ENCODE measurements at regions not wholly inside any gene's neighbourhood (a gene's known extent, or its start where the extent isn't known, plus 50 kb on each side); places are given as distances from the start of the nearest gene placed in this dataset.

GRCh38 chr5:2660315-2660714 is 91.2 kb downstream of the IRX2 start:
- DNase-seq (no peak), ATAC-seq (no peak)
- intact Hi-C loops (cut with micrococcal nuclease): no loop called here

GRCh38 chr5:2658881-2659470 is 92.5 kb downstream of the IRX2 start:
- intact Hi-C loops (cut with micrococcal nuclease): no loop called here
- DNase-seq (no peak), ATAC-seq (no peak)

GRCh38 chr5:2658447-2658846 is 93.0 kb downstream of the IRX2 start:
- no peak for DNase-seq
- intact Hi-C loops (cut with micrococcal nuclease): no loop called here
- ATAC-seq: no peak

DNA sequence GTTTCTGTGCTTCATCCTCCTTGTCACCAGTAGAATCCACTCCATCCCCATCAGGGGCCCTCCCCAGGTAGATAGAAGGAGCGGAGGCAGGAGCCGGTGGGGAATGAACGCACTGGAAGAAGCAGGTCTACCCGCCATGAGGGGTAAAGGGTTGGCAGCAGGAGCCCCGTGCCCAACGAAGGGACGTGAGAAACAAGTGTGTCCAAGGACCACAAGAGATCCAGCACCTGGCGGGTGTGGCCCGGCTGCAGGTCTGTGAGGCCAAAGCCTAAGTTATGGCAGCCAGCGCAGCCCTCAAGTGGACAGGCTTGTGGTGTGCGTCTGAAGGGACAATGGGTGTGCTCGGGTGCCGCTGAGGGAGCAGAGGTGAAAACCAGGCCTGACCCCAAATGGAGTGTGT is 94.3 kb downstream of the IRX2 start:
- intact Hi-C loops (cut with micrococcal nuclease): no loop called here
- DNase-seq (no peak), ATAC-seq (no peak)

- ATAC-seq: no peak
- intact Hi-C loops (cut with micrococcal nuclease): no loop called here
- no peak for DNase-seq
Observed at GRCh38 chr5:2656206-2656605, 95.3 kb downstream of the IRX2 start.

- intact Hi-C loops (cut with micrococcal nuclease): no loop called here
- DNase-seq: no peak
- ATAC-seq: no peak
Observed at GRCh38 chr5:2653991-2654390, 97.5 kb downstream of the IRX2 start.

- DNase-seq (no peak), ATAC-seq (no peak)
- intact Hi-C loops (cut with micrococcal nuclease): no loop called here
Observed at GRCh38 chr5:2651116-2651515, 100.4 kb downstream of the IRX2 start.

DNA sequence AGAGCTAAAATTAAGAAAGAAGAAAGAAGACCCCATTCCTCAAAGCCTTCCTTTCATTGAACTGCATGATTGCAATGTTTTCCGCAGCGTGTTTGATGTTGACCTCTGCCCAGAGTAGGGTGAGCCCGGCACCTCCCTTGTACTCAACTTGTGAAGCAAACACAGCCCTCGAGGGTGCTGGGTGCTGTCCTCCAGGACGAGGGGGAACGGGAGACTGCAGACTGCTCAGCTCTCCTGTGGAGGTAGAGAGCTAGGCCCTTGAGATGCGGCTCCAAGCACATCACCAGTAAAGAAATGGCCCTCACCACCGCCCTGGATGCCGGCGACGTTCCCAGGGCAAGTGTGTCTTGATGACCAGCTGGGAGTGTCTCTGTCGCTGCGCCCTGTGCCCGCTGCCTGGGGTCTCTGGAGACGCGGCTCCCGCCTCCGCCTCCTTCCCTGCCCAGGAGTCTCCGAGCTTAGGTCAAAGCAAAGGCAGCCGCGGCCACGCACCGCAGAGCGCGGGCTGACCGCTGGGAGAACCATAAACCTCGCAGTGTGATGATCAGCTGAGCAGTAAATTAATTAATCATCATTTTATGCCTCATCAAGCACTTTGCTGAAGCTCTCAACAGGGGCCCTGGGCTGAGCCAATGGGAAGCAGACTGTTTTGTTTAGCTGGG is 108.7 kb downstream of the IRX2 start:
- ATAC-seq (no peak), DNase-seq (no peak)
- intact Hi-C loops (cut with micrococcal nuclease): no loop called here

DNA sequence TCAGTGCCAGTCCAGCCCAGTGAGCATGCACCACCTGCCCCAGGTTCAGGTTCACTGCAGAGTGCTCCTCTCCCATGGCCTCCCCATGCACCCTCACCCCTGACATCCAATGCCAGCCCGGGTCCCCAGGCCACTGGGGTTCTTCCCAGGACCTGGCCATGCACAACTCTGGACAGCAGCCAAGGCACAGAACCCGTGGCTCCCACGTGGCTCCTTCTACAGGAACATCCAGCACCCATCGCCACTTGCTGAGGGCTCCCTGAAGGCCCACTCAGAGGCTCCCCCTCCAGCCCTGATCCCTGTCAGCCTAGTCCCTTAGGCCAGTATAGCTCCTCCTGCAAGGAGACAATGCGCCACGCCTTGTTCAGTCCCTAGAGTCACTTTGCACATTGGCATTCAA is 110.8 kb downstream of the IRX2 start:
- ATAC-seq (no peak), DNase-seq (no peak)
- intact Hi-C loops (cut with micrococcal nuclease): no loop called here

DNA sequence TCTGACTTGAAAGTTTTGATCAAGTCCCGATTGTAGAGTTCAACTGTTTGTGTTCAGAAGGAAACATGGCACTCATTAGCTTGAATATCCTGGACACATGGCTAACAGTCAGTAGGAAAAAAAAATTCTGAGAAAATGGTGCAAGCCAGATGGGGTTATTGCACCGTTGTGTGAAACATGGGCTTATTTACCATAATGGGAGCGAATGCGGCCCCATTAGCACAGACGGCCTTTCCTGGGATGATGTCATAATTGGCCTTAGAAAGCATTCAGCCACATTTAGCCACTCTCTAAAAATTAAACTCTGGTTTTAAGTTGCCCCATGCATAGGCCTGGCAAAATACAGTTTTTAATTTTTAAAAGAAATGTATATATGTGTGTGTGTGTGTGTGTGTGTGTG is 112.1 kb downstream of the IRX2 start:
- no peak for ATAC-seq
- intact Hi-C loops (cut with micrococcal nuclease): no loop called here
- no peak for DNase-seq

- ATAC-seq (no peak), DNase-seq (no peak)
- intact Hi-C loops (cut with micrococcal nuclease): no loop called here
Observed at GRCh38 chr5:2634399-2635176, 116.9 kb downstream of the IRX2 start.

DNA sequence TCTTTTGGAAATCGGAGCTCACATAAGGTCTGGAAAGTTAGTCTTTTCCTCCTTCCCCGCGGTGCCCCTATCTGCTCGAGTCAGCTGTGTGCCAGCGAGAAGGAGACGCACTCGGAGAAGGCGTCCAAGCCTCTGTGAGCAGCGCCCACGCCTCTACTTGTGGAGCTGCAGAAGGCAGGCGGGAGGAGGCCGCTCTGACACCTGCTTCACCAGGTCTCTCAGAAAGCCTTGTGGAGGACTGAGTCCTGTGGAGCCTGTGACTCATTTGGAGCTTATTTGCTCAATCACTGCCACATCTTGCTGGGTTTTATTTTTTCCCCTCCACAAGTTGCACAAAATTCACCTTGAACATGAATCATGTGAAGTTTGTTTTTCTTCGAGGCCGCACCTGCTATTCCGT is 117.5 kb downstream of the IRX2 start:
- DNase-seq: no peak
- no peak for ATAC-seq
- intact Hi-C loops (cut with micrococcal nuclease): no loop called here

DNA sequence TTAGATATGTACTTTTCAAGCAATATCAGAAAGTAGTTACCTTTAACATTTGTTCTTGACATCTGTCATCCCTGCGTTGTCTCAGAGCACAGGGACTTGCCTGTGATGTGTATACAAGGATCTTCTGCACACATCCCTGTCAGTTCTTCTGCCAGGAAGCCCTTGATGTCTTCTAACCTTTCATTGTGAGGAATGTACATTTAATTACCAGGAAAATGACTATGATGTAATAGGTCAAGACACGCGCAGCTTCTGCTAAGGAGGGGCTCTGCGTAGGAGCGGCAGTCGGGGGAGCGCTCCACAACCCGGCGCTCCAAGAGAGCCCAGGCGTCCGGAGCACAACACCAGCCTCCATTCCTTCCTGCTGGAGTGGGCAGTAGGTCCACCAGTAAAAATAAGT is 119.7 kb downstream of the IRX2 start:
- ATAC-seq (no peak), DNase-seq (no peak)
- intact Hi-C loops (cut with micrococcal nuclease): no loop called here

DNA sequence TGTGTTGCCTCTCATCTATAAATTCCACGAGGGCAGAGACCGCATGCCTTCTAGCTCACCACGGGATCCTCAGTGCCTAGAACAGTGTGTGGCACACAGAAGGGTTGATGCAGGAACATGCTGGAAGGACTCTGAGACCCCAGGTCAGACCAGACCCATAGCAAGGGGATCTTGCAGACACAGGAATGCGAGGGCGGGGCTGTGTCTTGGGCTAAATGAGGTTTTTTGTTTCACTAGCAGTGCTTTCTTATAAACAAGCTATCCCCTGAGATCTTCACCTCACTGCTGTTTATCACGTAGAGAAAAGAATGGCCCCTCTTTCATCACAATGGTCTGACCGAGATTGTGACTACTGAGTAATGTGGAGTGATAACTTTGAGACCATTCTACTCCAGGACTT is 122.4 kb downstream of the IRX2 start:
- no peak for DNase-seq
- no peak for ATAC-seq
- intact Hi-C loops (cut with micrococcal nuclease): no loop called here

DNA sequence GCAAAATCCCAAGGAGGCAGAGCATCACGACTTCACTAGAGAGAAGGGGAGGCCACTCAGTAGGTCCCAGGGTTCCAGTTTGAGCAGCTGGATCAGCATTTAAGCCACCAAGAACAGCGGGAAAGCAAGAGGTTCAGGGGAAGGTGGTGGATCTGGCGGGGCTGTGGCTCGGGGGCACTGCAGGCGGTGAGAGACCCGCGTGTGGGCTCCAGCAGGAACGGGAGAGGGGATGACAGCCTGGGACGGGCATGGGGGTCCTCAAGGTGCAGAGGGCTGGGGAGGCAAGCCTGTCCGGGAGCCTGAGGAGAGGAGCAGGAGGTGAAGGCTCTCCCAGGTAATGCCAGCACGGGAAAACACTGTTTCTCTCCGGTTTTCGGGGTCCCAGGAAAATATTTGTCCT is 123.6 kb downstream of the IRX2 start:
- ATAC-seq (no peak), DNase-seq (no peak)
- intact Hi-C loops (cut with micrococcal nuclease): no loop called here

DNA sequence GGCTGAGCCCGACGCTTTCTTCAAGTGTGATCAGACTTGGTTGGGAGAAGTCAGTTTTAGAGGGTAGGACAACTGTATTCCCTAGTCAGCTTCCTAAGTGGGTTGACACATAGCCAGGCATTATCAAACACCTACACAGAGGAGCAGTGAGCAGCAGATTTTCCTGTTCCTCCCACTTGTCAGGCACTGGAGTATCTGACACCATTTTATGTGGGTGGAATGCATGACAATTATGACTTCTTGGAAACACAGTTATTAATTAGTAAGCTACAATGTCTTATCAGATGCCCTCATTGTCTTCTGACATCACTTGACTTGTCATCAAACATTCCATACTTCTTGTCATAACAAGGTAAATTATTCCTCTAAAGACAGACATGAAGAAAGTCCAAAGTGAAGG is 124.9 kb downstream of the IRX2 start:
- ATAC-seq: no peak
- no peak for DNase-seq
- intact Hi-C loops (cut with micrococcal nuclease): no loop called here

GRCh38 chr5:2622866-2623265 is 128.6 kb downstream of the IRX2 start:
- intact Hi-C loops (cut with micrococcal nuclease): no loop called here
- ATAC-seq (no peak), DNase-seq (no peak)

DNA sequence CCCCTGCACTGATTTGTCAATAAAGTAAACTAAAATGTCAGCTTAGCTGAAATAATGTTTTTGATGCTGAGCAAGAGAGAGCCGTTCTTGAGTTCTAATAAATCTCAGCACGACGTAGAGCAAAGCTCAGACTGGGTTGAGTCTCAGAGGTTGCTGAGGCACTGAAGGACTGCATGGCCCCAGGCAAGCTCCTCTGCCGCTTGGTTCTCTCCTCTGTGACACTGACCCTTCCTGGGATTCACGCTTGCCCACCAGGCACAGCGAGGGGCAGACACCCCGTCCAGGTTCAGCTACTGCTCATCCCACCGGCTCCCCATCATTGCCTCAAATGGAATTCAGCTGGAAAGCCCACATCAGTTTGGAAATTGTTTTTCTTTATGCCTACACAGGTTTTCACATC is 129.8 kb downstream of the IRX2 start:
- no peak for ATAC-seq
- intact Hi-C loops (cut with micrococcal nuclease): no loop called here
- no peak for DNase-seq

DNA sequence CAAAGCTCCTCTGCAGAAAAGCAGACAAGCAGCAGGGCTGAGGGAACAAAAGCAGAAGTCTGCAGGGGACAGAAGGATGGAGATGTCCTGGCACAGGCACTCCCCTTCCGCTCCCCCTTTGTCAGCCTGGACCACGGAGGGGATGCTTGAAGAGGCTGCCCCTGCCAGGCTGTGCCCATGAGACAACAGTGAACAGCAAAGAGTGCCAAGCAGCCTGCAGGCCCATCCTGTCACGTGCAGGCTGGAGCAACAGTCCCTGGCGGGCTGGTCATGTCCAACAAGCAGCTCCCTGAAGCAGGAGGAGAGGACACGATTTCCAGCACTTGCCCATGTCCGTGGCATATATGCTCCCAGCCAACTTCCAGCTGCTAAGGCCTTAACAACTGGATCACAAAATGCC is 132.3 kb downstream of the IRX2 start:
- ATAC-seq (no peak), DNase-seq (no peak)
- intact Hi-C loops (cut with micrococcal nuclease): no loop called here

- no peak for DNase-seq
Observed at GRCh38 chr5:2617461-2617860, 134.0 kb downstream of the IRX2 start.

GRCh38 chr5:2615917-2616316 is 135.6 kb downstream of the IRX2 start:
- DNase-seq (no peak), ATAC-seq (no peak)
- intact Hi-C loops (cut with micrococcal nuclease): no loop called here

More at GRCh38 chr5:2617461-2617860, 134.0 kb downstream of the IRX2 start:
- ATAC-seq: no peak
- intact Hi-C loops (cut with micrococcal nuclease): no loop called here
